GM18858 (cell line): ENCODE measurements at regions not wholly inside any gene's neighbourhood (a gene's known extent, or its start where the extent isn't known, plus 50 kb on each side); places are given as distances from the start of the nearest gene placed in this dataset.
"Not testable (repeated sequence)": the region's sequence is repeated elsewhere in the genome, so short reads cannot be mapped to it uniquely, and the experiment has no call there.

Experiments used
- ATAC-seq: cut with Tn5 transposase; IDR thresholded peaks from one replicate; pipeline ENCODE4 v1.9.1; 2021; ENCODE audit not compliant: unreplicated experiment

GRCh38 chr21:35622612-35623011, 437.7 kb downstream of the SETD4 start:
- no peak for ATAC-seq

DNA sequence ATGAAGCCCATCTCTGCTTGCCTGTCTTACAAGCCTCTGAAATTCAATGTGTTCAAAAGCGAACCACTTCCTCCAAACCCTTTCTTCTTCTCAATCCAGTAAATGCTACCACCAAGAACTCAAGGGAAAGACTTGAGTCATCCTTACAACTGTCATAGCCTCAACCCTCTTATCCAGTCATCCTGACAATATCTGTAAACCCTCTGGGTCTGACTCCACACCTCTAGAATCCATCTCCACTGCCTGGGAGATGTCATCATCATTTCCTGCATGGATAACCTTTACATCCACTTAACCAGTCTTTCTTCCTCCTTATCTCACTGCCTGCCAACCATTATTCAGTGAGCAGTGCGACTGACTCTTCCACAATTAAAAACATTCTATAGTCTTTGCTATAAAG, 441.1 kb downstream of the SETD4 start:
- no peak for ATAC-seq

- no peak for ATAC-seq
Observed at GRCh38 chr21:35617491-35617890, 442.8 kb downstream of the SETD4 start.

DNA sequence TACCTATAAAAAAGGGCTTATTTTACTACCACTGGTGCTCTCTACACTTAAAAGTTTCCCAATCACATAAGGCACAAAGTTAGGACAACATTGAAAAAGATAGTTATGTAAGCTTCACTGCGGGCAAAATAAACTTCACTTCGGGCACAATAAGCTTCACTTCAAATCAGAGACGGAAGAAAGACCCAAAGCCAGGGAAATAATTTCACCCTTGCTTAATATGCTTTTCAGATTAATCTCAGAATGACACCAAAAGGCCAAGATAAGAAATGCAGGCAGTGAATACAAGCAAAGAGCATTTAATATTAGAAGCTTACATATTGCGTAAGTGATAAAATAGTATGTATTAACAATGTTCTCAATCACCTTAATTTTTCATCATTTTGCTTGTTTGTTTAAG, 444.2 kb downstream of the SETD4 start:
- no peak for ATAC-seq

DNA sequence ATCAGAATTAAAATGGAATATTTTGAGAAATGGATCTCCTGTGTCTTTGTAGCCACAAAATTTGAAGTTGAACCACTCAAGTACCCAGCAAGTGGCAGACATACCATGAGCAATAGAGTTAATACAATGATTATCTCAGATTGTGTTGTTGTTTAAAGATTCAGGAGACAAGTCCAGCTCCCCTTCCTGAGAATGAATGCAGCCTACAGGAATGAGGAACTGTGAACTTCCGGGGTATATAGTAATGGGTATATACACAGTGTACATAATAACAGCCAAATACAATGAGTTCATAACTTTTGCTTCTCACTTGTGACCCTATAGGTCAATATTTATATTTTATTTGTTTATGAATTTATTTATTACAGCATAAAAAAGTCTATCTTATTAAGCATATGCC, 445.0 kb downstream of the SETD4 start:
- ATAC-seq = no peak

DNA sequence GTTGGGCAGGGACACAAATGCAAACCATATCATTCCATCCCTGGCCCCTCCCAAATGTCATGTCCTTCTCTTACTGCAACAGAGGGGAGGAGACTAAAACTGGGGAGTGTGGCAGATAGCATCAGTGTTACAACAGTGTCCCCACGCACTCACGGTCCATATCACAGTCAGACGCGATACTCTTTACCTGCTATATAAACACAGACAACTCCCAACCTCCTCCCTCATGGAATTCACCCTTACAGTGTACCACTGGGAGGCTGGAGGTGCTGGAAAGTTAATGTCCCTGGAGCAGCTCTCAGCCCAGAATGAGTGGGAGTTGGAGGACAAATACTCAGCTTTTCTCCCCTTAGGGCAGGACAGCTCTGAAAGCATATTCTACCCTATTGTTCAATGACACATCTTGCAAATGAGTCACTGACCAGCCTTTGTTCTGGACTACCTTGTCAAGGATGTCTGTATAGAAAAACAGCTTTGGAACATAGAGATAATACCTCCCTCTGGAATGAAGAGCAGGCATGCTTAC, 445.9 kb downstream of the SETD4 start:
- ATAC-seq = no peak

DNA sequence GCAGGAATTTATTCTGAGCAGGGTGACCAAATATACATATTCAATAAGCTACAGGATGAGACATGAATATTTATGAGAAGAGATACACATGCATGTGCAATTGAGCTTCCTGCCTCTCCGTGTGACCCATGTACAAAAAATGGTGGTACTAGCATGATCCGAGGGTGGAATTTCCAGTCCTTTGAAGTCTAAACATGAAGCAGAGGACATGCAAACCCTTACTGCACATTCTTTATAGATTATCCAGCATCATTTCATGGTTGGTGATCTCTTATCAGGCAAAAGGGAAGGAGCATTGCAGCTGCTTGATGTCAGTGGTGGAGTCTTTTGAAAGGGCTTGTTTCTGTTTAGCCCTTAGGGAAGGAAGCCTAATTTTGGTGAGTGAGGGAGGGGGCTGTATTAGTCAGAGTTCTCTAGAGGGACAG, 448.6 kb downstream of the SETD4 start:
- ATAC-seq = no peak

DNA sequence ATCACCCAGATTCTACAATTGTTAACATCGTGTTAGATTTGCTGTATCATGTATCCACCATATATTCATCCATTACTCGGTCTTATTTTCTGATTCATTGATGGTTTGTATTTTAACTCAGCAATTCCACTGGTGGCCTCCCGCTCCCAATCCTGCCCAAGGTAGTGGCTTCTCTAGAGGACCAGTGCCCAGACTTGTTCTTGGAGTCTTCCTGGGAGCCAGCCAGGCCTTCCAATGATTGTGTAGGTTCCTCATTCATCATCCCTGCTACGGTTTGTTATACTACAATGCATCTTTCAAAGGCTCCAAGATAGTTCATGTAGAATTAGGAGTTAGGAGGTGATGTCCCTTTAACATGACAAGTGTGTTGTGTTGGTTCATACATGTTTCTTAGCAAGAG, 451.1 kb downstream of the SETD4 start:
- no peak for ATAC-seq

- ATAC-seq = no peak
Observed at GRCh38 chr21:35607406-35607805, 452.9 kb downstream of the SETD4 start.

DNA sequence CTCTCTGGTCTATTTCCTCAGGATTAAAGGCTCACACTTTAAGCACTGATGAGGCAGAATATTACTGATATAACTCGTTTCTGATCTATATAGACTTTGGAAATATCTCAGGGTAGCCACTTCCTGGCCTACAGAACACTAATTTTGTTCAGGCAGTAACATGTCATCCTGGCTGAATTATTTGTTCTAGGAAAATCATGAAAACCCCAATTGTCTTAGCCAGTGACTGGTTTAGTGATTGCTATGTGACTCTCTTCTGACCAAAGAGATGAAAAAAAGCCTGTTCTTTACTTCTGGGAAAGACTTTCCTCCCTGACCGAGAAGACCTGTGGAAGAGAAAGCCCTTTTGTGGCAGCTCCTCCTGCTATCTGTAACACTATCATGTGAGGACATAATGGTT, 453.7 kb downstream of the SETD4 start:
- no peak for ATAC-seq

DNA sequence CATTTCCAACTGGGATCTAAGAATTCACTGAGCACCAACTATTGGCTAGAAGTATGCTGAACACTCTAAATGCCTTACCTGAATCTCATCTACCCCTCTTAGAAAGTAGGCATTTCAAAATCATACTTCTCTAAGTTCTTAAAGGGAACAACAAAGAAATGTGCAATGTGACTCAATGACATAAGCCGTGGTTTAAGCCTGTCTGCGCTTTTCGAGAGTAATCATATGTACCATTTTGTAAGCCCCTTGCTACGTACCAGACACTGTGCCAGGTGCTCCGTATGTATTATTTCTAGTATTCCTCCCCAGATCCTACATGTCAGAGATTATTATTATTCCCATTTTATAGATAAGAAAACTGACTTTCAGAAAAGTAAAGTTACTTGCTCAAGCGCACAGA, 454.2 kb downstream of the SETD4 start:
- ATAC-seq = no peak

- ATAC-seq = no peak
Observed at GRCh38 chr21:35603494-35603893, 456.8 kb downstream of the SETD4 start.

DNA sequence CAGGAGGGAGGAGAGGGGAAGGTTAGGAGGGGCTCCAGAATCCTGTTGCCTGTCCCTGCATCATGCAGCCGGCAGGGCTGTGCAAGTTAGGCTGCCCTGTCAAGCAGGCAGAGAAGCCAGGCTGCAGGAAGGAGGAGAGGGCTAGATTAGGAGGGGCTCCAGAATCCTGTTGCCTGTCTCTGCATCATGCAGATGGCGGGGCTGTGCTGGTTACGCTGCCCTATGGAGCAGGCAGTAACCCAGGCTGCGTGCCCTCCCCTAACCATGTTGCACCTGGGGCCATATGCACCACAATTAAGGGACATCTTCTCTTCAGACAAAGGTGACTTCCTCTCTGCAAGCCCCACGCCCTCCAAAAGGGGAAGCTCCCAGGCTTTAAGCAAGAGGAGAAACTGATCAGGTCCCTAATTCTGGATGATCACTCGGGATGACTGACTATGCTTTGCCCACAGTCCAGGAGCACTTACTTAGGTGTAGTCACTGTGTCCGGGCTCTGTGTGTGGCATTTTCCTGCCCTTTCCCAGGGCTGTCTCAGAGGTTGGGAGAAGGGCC, 457.4 kb downstream of the SETD4 start:
- ATAC-seq = no peak

GRCh38 chr21:35601211-35601610, 459.1 kb downstream of the SETD4 start:
- ATAC-seq = no peak

- ATAC-seq = no peak
Observed at GRCh38 chr21:35599164-35599563, 461.2 kb downstream of the SETD4 start.

DNA sequence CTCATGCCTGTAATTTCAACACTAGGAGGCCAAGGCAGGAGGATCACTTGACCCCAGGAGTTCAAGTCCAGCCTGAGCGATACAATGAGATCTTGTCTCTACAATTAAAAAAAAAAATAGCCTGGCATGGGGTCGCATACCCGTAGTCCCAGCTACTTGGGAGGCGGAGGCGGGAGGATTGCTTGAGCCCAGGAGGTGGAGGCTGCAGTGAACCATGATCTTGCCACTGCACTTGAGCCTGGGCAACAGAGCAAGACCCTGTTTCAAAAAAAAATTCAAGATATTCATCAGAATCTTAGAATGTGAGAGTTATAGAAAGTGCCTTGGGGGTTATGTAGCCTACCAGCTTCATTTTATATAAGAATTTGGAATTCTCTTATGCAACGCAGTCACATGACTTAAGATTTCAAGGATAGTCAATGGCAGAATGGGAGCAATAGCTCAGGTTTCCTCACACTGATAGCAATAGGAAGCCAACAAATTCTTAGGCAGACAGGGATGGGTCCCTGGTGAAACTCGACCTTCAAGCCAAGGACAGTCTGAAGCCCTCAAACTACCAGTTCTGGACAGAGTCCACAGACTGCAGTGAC, 462.5 kb downstream of the SETD4 start:
- no peak for ATAC-seq

DNA sequence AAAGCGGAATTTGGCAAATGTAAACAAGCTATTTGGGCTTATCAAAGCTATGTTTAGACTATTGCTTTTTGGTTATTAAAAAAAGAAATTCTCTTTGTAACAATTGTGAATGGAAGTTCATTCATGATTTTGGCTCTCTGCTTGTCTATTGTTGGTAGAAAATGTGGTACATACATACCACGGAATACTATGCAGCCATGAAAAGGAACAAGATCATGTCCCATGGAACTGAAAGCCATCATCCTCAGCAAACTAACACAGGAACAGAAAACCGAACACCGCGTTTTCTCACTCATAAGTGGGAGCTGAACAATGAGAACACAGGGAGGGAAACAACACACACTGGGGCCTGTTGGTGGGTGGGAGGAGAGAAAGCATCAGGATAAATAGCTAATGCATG, 465.4 kb downstream of the SETD4 start:
- no peak for ATAC-seq

- ATAC-seq = no peak
Observed at GRCh38 chr21:35593000-35593502, 467.3 kb downstream of the SETD4 start.

DNA sequence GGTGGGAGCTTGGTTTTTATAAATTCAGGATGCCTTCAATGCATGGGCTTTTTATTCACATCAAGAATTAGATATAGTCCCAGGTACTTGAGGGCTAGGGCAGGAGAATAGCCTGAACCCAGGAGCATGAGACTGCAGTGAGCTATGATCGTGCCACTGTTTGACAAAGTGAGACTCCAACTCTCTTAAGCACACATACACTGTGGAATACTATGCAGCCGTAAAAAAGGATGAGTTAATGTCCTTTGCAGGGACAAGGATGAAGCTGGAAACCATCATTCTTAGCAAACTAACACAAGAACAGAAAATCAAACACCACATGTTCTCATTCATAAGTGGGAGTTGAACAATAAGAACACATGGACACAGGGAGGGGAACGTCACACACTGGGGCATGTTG, 470.0 kb downstream of the SETD4 start:
- not testable (repeated sequence) for ATAC-seq

GRCh38 chr21:35587841-35588380, 472.4 kb downstream of the SETD4 start:
- ATAC-seq = no peak

DNA sequence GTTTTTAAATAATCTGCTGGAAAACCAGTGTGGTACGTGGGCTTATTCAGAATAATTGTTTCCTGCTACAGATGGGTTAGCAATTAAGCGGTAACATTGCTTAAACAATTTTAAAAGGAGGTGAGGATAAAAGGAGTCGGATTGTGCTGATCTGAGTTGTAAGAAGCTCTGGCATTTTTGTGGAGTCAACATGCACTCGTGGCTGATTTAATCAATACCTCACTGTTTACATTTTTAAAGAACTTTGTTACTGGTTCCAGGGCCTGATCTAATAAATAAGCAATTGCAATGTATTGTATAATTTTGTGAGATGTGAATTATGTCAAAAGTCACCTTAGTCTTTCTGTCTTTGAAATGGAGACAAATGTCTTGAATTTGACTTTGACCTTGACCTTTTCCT, 474.0 kb downstream of the SETD4 start:
- ATAC-seq = no peak

DNA sequence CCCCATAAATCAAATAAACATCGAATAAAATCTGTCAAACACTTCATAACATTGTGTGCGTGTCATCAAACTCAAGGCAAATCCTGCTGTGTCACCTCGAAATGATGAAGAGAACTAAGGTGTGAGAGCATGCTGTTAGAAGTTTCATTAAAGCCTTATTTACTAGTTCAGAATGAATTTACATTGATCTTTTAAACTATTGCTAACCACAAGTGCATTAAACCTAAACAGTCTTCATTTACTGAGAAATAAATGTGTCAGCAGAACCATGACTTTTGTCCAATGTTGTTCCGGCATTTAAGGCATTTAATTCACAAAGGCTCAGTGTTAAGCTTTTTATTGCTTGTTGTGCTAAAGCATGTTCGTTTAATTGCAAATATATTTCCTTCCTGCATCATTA, 474.4 kb downstream of the SETD4 start:
- ATAC-seq = no peak

GRCh38 chr21:35585155-35585554, 475.2 kb downstream of the SETD4 start:
- ATAC-seq = no peak
